ENCODE measurements at regions not wholly inside any gene's neighbourhood (a gene's known extent, or its start where the extent isn't known, plus 50 kb on each side); places are given as distances from the start of the nearest gene placed in this dataset.
"Not testable (repeated sequence)": the region's sequence is repeated elsewhere in the genome, so short reads cannot be mapped to it uniquely, and the experiment has no call there.

DNA sequence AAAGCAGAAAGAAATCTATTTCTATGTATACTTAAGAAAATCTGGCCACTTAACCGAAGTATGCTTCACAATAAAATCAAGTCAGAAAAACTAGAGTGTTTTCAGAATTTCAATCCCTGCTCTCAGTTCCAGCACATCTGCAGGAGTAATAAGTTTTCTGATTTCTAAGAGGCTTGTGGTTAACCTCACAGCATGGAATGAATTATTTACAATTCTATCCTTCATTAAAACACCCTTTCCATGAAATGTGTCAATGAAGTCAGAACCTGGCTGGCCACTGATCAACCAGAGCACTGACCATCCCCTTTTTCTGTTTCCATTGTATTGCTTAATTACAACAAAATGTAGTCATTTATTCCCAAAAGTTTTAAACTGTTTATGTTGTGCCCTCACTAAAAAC, 781.4 kb upstream of the INTU start:
- no peak for DNase-seq (ENCODE audit: low read depth)

DNA sequence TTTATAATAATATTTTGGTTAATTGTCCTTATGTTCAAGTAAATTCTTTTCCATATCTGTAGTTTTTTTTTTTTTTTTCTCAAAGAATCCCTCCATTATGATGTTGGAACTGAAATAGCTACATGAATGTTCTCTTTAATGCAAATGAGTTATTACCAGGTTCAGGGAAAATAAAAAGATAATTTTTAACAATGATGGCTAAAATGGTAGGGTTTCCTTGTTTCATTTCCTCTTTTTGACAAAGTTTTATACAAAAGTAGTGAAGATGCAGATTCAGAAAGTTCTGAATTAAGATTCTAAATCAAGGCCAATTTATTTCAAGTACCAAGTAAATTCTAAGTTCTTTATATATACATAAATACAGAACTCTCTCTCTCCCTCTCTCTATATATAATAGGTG, 779.0 kb upstream of the INTU start:
- no peak for DNase-seq (ENCODE audit: low read depth)

DNA sequence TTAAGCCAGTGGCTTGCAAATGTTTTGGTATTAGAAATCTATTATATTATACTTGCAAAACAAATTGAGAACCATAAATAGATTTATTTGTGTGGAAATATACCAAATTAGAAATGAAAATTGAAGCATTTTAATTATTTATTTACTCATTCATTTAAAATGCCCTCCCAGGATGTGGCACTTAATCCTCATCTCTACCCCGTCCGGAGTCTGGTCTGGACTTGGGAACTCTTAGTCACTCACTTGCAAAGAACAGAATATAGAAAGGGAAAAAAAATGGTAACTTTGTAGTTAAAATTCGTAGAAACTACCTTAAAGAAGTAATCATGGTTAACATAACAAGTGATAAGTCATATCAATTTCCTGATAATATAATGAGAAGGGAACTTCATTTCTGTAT, 775.9 kb upstream of the INTU start:
- DNase-seq (ENCODE audit: low read depth) = no peak

DNA sequence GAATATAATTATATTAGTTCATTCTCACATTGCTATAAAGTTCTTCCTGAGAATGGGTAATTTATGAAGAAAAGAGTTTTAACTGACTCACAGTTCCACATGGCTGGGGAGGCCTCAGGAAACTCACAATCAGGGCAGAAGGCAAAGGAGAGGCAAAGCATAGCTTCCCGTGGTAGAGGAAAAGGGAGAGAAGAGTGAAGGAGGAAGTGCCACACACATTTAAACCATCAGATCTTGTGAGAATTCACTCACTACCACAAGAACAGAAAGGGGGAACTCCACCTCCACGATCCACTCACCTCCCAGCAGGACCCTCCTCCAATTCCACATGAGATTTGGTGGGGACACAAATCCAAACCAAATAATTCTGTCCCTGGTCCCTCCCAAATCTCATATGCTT, 773.4 kb upstream of the INTU start:
- DNase-seq (ENCODE audit: low read depth) = no peak

DNA sequence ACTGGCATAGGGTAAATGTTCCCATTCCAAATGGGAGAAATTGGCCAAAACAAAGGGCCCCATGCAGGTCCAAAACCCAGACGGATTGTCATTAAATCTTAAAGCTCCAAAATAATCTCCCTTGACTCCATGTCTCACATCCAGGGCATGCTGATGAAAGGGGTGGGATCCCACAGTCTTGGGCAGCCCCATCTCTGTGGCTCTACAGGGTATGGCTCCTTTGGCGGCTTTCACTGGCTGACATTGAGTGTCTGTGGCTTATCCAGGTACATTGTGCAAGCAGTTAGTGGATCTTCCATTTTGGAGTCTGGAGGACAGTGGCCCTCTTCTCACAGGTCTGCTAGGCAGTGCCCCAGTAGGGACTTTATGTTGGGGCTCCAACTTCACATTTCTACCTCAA, 772.9 kb upstream of the INTU start:
- no peak for DNase-seq (ENCODE audit: low read depth)

DNA sequence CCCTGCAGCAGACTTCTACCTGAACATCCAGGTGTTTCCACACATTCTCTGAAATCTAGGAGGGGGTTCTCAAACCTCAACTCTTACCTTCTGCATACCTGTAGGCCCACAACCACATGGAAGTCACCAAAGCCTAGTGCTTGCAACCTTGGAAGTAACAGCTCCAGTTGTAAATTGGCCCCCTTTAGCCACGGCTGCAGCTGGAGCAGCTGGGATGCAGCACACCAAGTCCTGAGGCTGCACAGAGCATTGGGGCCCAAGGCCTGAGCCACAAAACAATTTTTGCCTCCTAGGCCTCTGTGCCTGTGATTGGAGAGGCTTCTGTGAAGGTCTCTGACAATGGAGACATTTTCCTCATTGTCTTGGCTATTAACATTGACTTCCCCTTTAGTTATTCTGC, 772.4 kb upstream of the INTU start:
- DNase-seq (ENCODE audit: low read depth) = no peak

DNA sequence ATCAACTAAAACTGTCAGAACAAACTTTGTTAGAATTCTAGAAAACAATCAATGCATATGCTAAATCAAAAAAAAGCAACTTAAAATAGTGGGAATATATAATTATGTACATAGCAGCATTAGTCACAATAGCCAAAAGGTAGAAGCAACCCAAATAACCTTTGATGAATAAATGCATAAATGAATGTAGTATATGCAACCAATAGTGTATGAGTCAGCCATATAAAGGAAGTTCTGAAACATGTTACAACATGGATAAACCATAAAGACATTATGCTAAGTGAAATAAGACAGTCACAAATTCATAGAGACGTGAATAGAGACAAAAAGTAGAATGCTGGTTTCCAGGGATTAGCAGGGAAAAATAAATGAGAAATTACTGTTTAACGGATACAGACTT, 762.8 kb upstream of the INTU start:
- no peak for DNase-seq (ENCODE audit: low read depth)

DNA sequence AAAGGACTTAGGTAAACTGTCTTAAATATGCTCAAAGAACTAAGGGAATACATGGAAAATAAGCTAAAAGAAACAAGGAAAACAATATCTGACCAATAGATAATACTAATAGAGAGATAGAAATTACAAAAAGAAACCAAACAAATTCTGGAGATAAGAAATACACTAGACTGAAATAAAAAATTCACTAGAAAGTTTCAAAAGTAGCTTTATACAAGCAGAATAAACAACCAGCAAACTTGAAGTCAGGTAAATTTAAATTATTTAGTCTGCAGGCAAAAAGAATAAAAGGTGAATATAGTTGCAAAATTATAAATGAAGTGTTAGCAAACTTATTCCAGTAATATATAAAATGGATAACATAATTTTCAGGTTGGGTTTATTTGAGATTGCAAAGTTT, 760.9 kb upstream of the INTU start:
- no peak for DNase-seq (ENCODE audit: low read depth)

DNA sequence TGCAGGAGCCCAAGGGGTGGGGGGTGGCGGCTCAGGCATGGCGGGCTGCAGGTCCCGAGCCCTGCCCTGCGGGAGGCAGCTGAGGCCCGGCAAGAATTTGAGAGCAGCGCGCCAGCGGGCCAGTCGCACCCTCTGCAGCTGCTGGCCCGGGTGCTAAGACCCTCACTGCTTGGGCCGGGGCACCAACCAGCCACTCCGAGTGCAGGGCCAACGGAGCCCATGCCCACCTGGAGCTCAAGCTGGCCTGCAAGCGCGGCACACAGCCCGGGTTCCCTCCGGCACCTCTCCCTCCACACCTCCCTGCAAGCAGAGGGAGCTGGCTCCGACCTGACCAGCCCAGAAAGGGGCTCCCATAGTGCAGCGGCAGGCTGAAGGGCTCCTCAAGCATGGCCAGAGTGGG, 758.2 kb upstream of the INTU start:
- no peak for DNase-seq (ENCODE audit: low read depth)

DNA sequence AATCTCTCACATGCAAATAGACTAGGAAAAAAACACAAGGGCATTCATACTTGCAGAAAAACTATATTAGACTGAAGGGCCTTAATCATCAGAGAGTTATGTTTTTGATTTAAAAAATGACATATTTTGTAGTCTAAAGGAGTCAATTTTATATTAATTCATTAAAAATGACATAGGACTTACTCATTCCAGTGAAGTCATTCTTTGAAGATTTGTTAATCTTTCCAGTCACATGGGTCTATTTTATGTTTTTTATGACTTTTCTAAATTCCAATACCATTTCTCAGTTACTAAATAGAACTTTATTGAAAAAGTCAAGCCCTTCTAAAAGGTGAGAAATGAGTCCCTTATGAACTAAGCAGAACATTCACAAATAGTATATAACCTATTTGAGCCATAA, 743.8 kb upstream of the INTU start:
- no peak for DNase-seq (ENCODE audit: low read depth)

DNA sequence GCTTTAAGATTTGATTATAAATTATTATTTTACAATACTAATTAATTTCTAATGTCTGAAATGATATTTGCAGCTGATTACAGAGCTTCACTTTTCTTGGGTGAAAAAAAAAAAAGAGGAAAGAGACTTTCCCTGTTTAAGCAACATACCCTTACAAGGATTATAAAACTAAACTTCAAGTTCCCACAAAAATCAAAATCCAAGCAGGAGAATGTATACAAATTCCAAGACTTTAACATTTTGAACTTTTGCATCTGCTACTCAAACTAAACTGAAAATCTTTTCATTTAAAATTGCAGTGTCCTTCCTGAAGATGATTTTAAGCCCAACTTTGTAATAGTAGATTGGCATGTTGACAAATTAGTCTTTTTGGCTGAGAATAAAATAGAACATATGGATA, 742.4 kb upstream of the INTU start:
- no peak for DNase-seq (ENCODE audit: low read depth)

DNA sequence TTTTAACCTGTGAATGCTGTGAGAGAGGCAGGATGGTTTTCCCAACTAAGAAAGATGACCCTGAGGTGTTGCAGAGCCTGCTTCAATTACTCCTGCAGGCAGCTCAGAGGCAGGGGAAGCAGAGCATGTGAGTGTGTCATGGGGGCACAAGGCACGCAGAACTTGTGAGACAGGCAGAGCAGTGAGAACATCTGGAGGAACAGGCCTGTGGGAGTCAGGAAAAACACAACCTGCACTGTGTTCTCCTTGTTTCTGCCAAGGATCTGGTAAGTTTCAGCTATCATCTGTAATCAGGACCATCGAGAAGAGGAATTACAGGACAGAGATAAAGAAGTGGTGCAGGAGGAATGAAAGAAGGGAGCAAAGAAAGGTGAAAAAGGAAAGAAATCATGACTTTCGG, 741.8 kb upstream of the INTU start:
- DNase-seq (ENCODE audit: low read depth) = no peak

DNA sequence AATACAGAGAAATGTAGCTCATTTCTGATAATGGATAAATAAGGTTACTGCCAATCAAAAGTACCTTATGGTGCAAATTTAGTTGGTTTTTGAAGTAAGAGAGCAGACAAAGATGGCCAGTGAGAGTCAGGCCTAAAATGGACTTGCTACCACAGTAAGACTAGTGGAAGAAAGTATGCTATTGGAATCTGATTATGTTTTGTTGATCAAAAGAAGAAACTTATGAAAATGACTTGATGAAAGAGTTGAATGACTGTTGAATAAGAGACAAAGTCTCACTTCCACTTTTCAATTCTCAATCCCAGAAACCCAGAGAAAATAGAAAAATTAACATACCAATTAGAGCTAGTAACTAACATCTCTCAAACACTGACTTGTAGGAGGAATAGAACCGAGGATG, 737.8 kb upstream of the INTU start:
- no peak for DNase-seq (ENCODE audit: low read depth)

DNA sequence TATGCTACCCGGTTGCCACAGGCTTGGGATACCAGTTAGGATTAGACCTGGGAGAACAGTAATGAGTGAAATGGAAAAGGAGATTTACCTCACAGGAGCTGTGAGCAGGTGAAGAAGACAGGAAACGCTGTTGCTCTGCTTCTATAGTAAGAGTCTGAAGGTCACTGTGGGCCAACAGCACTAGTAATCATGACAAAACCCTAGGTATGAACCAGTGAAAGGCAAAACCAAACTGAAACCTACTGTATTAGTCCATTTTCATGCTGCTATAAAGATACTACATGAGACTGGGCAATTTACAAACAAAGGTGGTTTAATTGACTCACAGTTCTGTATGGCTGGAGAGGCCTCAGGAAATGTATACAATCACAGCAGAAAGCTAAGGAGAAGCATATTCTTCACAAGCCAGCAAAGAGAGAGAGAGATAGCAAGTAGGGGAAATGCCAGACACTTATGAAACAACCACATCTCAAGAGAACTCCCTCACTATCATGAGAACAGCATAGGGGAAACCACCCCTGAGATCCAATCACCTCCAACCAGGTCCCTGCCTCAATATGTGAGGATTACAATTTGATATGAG, 736.7 kb upstream of the INTU start:
- no peak for DNase-seq (ENCODE audit: low read depth)

DNA sequence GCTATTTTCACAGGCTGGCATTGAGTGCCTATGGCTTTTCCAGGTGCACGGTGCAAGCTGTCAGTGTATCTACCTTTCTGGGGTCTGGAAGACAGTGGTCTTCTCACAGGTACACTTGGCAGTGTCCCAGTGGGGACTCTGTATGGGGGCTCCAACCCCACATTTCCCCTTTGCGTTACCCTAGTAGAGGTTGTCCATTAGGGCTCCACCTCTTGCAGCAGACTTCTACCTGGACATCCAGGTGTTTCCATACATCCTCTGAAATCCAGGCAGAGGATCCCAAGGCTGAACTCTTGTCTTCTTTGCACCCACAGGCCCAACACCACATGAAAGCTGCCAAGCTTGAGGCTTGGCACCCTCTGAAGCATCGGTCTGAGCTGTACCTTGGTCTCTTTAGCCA, 735.7 kb upstream of the INTU start:
- no peak for DNase-seq (ENCODE audit: low read depth)

DNA sequence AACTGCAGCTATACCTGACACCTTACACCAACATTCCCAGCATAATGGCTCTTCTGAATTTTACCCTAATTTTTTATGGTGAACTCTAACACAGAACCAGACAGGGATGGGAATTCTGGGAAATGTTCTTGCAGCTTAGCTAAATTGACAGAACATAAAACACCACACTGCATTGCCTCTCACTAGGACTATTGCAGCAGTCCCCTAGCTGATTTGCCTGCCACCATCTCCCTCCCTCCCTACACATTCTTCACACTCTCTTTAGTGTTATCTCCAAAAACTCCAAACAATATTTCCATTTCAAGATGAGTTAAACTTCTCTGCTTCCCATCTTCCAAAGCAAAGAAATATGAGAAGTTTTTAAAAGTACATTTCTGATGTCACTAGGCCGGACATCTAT, 733.9 kb upstream of the INTU start:
- DNase-seq (ENCODE audit: low read depth) = no peak

DNA sequence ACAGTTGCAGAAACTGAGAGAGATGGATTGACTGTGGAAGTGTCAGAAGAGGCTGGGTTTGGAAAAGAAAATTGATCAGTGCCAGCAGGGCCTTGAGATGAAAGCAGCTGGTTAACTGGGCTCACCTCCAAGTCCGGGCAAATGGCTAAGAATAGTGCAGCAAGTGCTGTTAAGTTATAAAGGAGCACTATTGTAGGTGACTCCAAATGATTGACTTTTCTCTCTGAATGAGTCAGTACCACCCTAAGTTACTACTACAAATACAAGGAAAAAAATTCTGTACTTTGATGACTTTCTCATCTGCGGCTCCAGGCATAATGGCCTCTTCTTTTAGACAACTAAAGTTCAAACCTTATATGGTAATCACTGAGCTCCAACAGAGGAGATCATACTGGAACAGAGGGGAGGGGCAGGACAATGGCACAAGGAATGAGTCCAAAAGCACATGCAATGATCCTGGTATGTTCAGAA, 733.4 kb upstream of the INTU start:
- no peak for DNase-seq (ENCODE audit: low read depth)

DNA sequence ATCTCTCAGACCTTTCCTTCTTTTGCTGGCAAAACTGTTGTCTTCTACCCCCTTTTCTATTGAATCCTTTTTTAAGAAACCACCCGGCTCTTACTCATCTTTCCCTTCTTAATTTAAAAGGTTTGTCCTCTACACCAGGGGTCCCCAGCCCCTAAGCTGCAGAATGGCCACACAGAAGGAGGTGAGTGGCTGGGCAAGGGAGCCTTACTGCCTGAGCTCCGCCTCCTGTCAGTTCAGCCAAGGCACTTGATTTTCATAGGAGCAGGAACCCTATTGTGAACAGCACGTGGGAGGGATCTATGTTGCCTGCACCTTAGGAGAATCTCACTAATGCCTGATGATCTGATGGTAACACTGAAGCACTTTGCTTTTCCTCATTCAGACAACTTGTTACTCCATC, 726.3 kb upstream of the INTU start:
- no peak for DNase-seq (ENCODE audit: low read depth)

DNA sequence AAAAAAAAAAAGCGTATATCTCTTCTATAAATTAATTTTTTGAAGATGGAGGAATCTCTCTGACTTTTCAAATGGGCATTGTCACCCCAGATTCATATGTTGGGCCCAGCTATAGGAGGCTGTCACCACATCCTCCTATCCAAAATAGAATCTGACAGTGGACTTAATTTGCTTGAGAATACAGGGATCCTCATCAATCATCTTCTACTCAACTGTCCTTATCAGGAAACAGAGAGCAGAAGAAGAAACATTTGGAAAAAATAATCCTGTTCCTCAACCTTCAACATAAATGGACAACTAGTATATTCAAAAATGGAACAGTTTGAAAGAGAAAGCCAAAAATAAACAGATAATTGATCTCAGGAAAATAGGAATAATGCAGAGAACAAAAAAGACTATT, 725.4 kb upstream of the INTU start:
- DNase-seq (ENCODE audit: low read depth) = no peak

DNA sequence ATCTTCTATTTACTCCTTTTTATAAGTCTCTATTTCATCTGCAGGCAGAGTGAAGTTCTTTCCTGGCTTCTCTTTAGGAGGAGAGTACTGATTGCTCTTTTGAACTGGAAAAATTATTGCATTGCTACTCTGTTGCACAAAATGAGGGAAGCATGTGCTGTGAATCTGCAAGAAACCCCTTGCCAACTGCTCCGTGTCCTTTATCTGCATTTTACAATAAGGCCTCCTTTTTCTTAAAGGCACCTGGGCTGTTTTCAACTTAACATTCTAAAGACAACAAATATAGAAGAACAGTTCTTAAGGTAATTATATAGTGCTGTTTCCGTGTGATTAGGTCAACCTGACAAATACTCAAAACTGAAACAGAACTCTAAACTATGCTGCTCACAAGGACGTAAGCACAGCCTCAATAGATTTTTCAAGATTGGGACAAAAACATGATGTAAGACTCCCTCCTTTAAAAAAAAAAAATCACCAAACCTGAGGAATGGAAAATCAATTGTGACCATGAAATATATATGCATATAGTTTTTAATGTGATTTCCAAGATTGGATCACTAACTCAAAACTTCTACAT, 716.6 kb upstream of the INTU start:
- no peak for DNase-seq (ENCODE audit: low read depth)

DNA sequence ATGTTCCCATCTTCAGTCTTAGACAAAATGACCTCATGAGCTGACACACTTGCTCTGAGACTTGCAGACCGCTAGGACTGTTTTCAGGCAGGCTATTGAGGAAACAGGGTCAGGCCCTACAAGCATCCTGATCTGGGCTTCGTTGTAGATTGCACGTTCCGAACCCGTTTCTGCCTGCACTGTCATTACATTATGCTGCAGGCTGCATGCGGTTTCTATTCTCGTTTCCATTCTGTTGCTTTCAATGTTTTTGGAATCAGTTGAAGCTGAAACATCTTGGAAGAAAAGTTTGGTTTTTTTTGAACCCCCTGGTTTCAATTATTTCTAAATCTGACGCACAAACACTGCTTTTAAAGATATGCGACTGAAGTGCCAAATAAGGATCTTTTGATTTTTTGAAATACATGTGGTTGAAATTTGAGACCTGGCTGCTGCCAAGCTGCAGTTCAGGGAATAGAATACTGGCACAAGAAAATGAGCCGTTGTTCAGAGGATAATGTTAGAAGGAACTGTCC, 716.1 kb upstream of the INTU start:
- no peak for DNase-seq (ENCODE audit: low read depth)

DNA sequence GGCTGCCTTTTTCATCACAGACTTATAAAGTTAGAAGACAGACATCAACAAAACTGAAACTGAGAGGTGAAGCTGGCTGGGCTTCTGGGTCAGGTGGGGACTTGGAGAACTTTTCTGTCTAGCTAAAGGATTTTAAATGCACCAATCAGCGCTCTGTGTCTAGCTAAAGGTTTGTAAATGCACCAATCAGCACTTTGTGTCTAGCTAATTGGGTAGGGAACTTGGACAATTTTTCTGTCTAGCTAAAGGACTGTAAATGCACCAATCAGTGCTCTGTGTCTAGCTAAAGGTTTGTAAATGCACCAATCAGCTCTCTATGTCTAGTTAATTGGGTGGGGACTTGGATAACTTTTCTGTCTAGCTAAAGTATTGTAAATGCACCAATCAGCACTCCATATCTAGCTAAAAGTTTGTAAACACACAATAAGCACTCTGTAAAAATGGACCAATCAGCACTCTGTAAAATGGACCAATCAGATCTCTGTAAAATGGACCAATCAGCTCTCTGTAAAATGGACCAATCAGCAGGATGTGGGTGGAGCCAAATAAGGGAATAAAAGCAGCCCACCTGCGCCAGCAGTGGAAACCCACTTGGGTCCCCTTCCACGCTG, 710.3 kb upstream of the INTU start:
- DNase-seq (ENCODE audit: low read depth) = not testable (repeated sequence)

DNA sequence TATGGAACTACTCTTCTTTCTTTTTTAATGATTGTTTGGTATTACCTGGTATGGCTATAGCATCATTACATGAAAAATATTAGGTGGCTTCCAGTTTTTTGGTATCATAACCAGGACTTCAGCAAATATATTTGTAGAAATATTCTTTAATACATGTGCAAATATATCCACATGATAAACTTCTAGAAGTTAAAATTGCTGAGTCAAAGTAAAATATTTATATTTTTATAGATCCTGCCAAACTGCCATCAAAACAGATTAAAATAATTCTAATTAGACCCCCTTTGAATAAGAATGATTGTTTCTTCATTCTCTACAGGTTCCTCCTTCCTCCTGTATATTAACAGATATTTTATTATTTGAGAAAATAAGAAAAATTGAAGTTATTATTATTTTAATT, 708.5 kb upstream of the INTU start:
- DNase-seq (ENCODE audit: low read depth) = no peak

DNA sequence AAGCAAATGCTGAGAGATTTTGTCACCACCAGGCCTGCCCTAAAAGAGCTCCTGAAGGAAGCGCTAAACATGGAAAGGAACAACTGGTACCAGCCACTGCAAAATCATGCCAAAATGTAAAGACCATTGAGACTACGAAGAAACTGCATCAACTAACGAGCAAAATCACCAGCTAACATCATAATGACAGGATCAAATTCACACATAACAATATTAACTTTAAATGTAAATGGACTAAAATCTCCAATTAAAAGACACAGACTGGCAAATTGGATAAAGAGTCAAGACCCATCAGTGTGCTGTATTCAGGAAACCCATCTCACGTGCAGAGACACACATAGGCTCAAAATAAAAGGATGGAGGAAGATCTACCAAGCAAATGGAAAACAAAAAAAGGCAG, 702.7 kb upstream of the INTU start:
- DNase-seq (ENCODE audit: low read depth) = not testable (repeated sequence)

All from activated T-cell treated with anti-CD3 and anti-CD28 coated beads for 48 hours (primary cell).